GM13976 (cell line): ENCODE measurements at regions not wholly inside any gene's neighbourhood (a gene's known extent, or its start where the extent isn't known, plus 50 kb on each side); places are given as distances from the start of the nearest gene placed in this dataset.

ENCODE experiments used
- DNase-seq: peaks from one replicate; pipeline ENCODE4 v3.0.0; 2012; ENCODE audit warnings: low spot score
- in situ Hi-C: fragments of 300-500 bp; cut with MboI; formaldehyde crosslinking; loops from one replicate; pipeline ENCODE4 v1.12.0; 2022; ENCODE audit warnings: low sequenced_read_pairs, mixed read lengths, inconsistent platforms; ENCODE audit not compliant: unreplicated experiment
- TF ChIP-seq, protein P1 (sequence below): IDR thresholded peaks from 2 replicates; pipeline ENCODE4 v1.5.1; 2012; ENCODE audit warnings: borderline replicate concordance, mild to moderate bottlenecking; ENCODE audit not compliant: insufficient read depth; ENCODE audit errors: extremely low read depth, missing control alignments, control extremely low read depth

DNA sequence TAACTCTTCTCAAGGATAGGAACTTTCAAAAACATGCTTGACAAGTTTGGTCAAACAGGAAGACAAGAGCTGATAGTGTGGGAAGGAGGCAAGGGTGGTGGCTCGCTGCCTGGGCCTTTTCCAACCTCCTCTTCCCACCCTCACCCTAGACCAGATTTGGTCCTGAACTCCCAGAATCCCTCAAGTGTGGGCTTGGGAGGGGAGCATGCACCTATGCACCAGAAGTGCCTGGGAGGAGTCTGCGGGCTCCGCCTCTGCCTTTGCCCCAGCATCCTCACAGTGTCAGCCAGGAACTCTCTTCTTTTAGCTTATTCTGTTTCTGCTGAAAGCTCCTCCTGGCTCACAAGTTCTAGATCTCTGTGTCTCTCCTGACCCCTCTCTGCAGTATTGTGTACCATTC is 126.2 kb upstream of the MRPS22 start:
- in situ Hi-C loops = no loop called here
- TF ChIP-seq, protein P1, sequence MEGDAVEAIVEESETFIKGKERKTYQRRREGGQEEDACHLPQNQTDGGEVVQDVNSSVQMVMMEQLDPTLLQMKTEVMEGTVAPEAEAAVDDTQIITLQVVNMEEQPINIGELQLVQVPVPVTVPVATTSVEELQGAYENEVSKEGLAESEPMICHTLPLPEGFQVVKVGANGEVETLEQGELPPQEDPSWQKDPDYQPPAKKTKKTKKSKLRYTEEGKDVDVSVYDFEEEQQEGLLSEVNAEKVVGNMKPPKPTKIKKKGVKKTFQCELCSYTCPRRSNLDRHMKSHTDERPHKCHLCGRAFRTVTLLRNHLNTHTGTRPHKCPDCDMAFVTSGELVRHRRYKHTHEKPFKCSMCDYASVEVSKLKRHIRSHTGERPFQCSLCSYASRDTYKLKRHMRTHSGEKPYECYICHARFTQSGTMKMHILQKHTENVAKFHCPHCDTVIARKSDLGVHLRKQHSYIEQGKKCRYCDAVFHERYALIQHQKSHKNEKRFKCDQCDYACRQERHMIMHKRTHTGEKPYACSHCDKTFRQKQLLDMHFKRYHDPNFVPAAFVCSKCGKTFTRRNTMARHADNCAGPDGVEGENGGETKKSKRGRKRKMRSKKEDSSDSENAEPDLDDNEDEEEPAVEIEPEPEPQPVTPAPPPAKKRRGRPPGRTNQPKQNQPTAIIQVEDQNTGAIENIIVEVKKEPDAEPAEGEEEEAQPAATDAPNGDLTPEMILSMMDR = no peak
- DNase-seq = no peak

DNA sequence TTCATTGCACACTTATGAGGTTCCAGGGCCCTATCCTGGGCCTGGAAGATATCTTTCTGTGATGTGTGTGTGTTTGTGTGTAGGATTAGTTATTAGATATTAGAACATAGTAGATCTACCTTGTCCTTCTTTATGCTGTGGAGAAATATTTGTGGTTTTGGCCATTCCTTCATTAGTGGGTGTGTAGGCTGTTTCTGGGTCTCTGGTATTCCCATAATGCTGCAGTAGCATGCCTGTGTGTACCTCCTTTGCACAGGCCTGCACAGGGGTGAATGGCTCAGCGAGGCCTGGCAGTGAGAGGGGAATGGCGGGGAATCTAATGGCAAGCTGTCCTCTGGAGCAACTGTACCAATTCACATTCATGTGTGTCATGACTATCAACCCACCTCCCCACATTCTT is 125.8 kb upstream of the MRPS22 start:
- TF ChIP-seq, protein P1 = no peak
- in situ Hi-C loops = no loop called here
- DNase-seq = no peak

DNA sequence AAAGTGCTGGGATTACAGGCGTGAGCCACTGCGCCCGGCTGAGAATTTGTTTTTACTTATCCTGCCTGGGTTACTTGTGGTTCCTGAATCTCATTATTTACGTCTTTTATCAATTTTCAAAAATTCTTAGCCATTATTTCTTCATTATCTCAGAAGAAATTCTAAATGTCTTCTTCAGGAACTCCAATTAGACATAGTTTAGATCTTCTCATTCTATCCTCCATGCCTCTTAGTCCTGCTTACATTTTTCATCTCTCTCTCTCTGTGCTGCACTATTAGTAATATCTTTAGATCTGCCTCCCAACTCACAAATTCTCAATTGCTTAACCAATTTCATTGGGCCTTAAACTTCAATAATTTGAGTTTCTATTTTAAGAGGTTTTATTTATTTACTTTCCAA is 124.4 kb upstream of the MRPS22 start:
- in situ Hi-C loops = no loop called here
- no peak for DNase-seq
- TF ChIP-seq, protein P1 = no peak

DNA sequence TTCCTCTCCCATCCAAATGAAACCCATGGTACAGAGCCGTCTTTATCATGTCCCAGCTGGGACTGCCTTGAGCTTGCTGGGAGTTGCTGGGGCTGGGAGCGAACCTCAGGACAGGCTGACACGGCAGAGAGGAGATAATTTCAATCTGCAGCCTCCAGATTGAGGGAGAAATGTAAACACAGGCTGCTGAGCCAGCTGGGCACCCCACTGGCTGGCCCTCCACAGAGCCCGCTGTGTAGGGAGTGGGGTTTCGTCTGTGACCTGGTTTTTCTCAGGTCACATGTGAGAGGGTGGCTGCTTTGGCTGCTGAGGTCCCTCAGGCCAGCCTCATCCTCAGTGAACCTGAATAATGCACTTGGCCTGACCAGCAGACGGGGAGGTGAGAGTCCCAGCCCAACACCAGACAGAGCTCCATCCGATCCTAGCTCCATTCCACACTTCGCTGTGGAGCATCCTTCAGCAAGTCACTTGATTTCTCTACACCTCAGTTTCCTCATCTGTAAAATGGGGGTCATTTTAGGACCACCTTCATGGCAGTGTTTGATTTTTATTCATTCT is 121.6 kb upstream of the MRPS22 start:
- DNase-seq = no peak
- TF ChIP-seq, protein P1 = no peak
- in situ Hi-C loops = no loop called here

DNA sequence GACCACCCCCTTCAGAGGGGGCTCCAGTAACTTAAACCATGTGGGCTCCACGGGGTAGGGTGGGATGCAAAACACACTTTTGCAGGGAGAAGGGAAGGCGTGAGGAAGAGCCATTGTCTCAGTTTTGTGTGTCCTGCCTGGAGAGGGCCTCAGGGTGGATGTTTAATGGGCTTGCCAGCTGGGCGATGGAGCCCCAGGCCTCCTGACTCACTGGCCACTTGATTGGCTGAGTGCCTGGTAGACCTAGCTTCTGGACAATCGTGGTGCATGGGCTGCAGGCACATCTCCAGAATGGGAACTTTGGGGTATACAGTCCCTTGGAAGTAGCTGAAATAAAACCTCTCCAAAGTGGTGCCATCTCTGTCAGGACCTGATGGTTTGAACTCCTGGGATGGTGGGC is 118.3 kb upstream of the MRPS22 start:
- in situ Hi-C loops = no loop called here
- TF ChIP-seq, protein P1 = no peak
- no peak for DNase-seq

DNA sequence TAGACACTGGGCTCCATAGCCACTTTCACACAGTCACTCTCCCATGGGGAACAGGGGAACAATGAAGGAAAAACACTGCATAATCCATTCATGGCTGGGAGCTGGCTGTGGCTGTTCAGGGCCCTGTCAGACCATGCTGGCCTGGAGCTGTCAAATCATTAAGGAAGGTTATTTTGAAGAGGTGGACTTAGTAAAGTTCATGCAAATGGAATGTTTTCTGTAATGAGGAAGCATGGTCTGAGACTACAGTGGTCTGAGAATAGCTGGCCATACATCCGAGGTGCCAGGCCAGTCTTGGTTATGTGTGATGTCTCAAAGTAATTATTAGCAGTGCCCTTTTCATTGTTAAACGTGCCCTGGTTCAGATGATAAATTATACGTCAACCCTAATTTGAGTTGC is 117.1 kb upstream of the MRPS22 start:
- DNase-seq = no peak
- in situ Hi-C loops = no loop called here
- TF ChIP-seq, protein P1 = no peak

DNA sequence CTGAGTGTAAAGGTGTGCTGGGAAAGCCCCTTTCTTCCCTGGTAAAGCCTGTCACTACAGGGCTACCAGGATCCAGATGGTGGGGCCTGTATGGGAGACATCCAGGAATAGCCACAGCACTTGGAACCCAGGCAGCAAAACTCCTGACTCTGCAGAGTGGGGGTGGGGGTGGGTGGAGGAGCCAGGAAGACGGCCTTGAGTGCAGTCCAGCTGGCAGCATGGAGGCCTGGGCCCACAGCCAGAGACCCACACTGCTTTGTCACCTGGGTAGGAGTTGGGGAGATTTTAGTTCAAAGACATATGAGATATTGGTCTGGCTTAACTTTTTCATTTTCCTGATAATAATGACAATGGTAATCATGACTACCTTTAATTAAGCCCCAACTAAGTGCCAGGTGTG is 116.7 kb upstream of the MRPS22 start:
- in situ Hi-C loops = no loop called here
- DNase-seq = no peak
- TF ChIP-seq, protein P1 = no peak
